Endothelial cell (in vitro differentiated cells): ENCODE measurements at regions not wholly inside any gene's neighbourhood (a gene's known extent, or its start where the extent isn't known, plus 50 kb on each side); places are given as distances from the start of the nearest gene placed in this dataset.
"Not testable (repeated sequence)": the region's sequence is repeated elsewhere in the genome, so short reads cannot be mapped to it uniquely, and the experiment has no call there.

Experiments
- DNase-seq: peaks from one replicate; pipeline ENCODE4 v3.0.0; 2021; ENCODE audit warnings: low spot score
- H3K27ac Mint-ChIP-seq: one replicate; pipeline ENCODE4 v1.8.0; 2021; ENCODE audit warnings: mixed read lengths, inconsistent platforms; ENCODE audit not compliant: unreplicated experiment
- H3K27me3 Mint-ChIP-seq: one replicate; pipeline ENCODE4 v1.8.0; 2021; ENCODE audit warnings: mild to moderate bottlenecking, moderate library complexity, mixed read lengths, inconsistent platforms; ENCODE audit not compliant: unreplicated experiment
- H3K36me3 Mint-ChIP-seq: one replicate; pipeline ENCODE4 v1.8.0; 2021; ENCODE audit warnings: mild to moderate bottlenecking, low read depth, mixed read lengths, inconsistent platforms; ENCODE audit not compliant: unreplicated experiment
- H3K4me1 Mint-ChIP-seq: one replicate; pipeline ENCODE4 v1.8.0; 2021; ENCODE audit warnings: mild to moderate bottlenecking, mixed read lengths, inconsistent platforms; ENCODE audit not compliant: unreplicated experiment
- H3K4me3 Mint-ChIP-seq: one replicate; pipeline ENCODE4 v1.8.0; 2021; ENCODE audit warnings: mild to moderate bottlenecking, mixed read lengths, inconsistent platforms; ENCODE audit not compliant: unreplicated experiment
- H3K9me3 Mint-ChIP-seq: one replicate; pipeline ENCODE4 v1.8.0; 2021; ENCODE audit warnings: mixed read lengths, inconsistent platforms; ENCODE audit not compliant: unreplicated experiment
- CTCF ChIP-seq: fragments of 200-600 bp; sonication (generic); IDR thresholded peaks from one replicate; pipeline ENCODE4 v1.5.0; 2021; ENCODE audit warnings: antibody characterized with exemption; ENCODE audit not compliant: unreplicated experiment

GRCh38 chr22:16911340-16911739 is 86.1 kb upstream of the XKR3 start:
- H3K4me3 Mint-ChIP-seq, H3K27ac Mint-ChIP-seq, H3K4me1 Mint-ChIP-seq, H3K9me3 Mint-ChIP-seq, H3K36me3 Mint-ChIP-seq, DNase-seq, H3K27me3 Mint-ChIP-seq: not testable (repeated sequence)

GRCh38 chr22:16902051-16902450 is 76.8 kb upstream of the XKR3 start:
- not testable (repeated sequence) for DNase-seq, H3K36me3 Mint-ChIP-seq, H3K4me3 Mint-ChIP-seq, H3K4me1 Mint-ChIP-seq, H3K9me3 Mint-ChIP-seq, H3K27ac Mint-ChIP-seq, H3K27me3 Mint-ChIP-seq

- not testable (repeated sequence) for DNase-seq, H3K9me3 Mint-ChIP-seq, H3K4me3 Mint-ChIP-seq, H3K27ac Mint-ChIP-seq, H3K27me3 Mint-ChIP-seq, H3K4me1 Mint-ChIP-seq, H3K36me3 Mint-ChIP-seq
These were observed 76.4 kb upstream of the XKR3 start for GRCh38 chr22:16901579-16901978.

GRCh38 chr22:16899358-16899757 is 74.1 kb upstream of the XKR3 start:
- H3K4me3 Mint-ChIP-seq, H3K9me3 Mint-ChIP-seq, H3K4me1 Mint-ChIP-seq, H3K27me3 Mint-ChIP-seq, DNase-seq, H3K36me3 Mint-ChIP-seq, H3K27ac Mint-ChIP-seq: not testable (repeated sequence)

- not testable (repeated sequence) for H3K4me1 Mint-ChIP-seq, DNase-seq, H3K4me3 Mint-ChIP-seq, H3K27ac Mint-ChIP-seq, H3K9me3 Mint-ChIP-seq, H3K36me3 Mint-ChIP-seq, H3K27me3 Mint-ChIP-seq
These were observed 72.2 kb upstream of the XKR3 start for GRCh38 chr22:16897365-16897764.

GRCh38 chr22:16891892-16892291 is 66.7 kb upstream of the XKR3 start:
- not testable (repeated sequence) for H3K9me3 Mint-ChIP-seq

GRCh38 chr22:16876339-16876738 is 51.1 kb upstream of the XKR3 start:
- DNase-seq, H3K27me3 Mint-ChIP-seq, H3K36me3 Mint-ChIP-seq, H3K4me3 Mint-ChIP-seq, H3K4me1 Mint-ChIP-seq, H3K9me3 Mint-ChIP-seq, H3K27ac Mint-ChIP-seq: not testable (repeated sequence)

More at GRCh38 chr22:16891892-16892291, 66.7 kb upstream of the XKR3 start:
- not testable (repeated sequence) for DNase-seq, H3K4me1 Mint-ChIP-seq, H3K27me3 Mint-ChIP-seq, H3K27ac Mint-ChIP-seq, H3K36me3 Mint-ChIP-seq, H3K4me3 Mint-ChIP-seq
- peak; percentile 52 for TF ChIP-seq CTCF
